ENCODE measurements at regions not wholly inside any gene's neighbourhood (a gene's known extent, or its start where the extent isn't known, plus 50 kb on each side); places are given as distances from the start of the nearest gene placed in this dataset.

DNA sequence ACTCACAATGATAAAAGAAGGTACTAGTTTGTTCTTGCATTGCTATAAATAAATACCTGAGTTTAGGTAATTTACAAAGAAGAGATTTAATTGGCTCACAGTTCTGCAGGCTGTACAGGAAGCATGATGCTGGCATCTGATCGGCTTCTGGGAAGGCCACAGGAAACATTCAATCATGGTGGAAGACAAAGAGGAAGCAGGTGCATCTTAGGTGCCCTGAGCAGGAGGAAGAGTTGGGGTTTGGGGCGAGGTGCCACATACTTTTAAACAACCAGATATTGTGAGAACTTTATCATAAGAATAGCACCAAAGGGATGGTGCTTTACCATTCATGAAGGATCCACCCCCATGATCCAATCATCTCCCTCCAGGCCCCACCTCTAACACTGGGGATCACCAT, 752.6 kb upstream of the FLRT2 start:
- H3K27me3 ChIP-seq (ENCODE audit: control insufficient read depth in 1 of 2, insufficient read depth in 2 of 2, low read length in 2 of 2) = no peaks in the 10 kb centered on the region
- peaks cover 4 to 9% of the 10 kb centered on the region in 2 experiments for H3K9me3 ChIP-seq (ENCODE audit: control insufficient read depth in 1 of 2, insufficient read depth in 1 of 2, low read length in 2 of 2)
- ChIA-PET POLR2A (no interaction called here), CTCF (no interaction called here)
- no peaks in the 10 kb centered on the region for H3K4me1 ChIP-seq (ENCODE audit: insufficient read depth, low read length)
- Mint-ChIP-seq H3K36me3 (ENCODE audit: low read depth) (no peaks in the 10 kb centered on the region), H3K4me3 (no peak overlapping the region), H3K27ac (no peak overlapping the region), H3K9me3 (peaks cover 22% of the 10 kb centered on the region), H3K27me3 (no peaks in the 10 kb centered on the region), H3K4me1 (ENCODE audit: low read depth) (no peaks in the 10 kb centered on the region)
- intact Hi-C loops (cut with DNase I, micrococcal nuclease) = no loop called here
- H3K27ac ChIP-seq (ENCODE audit: low read depth in 1 of 2, low read length in 2 of 2) = no peak overlapping the region
- no peak for DNase-seq
- no peaks in the 10 kb centered on the region for H3K36me3 ChIP-seq (ENCODE audit: insufficient read depth, low read length)
- H3K4me3 ChIP-seq (ENCODE audit: low read length) = no peak overlapping the region
- no peak for TF ChIP-seq CTCF (IDR thresholded peaks at IDR 0.05)
- ATAC-seq (ENCODE audit: poor library complexity) = no peak

- CTCF ChIA-PET = no interaction called here
These were observed 747.0 kb upstream of the FLRT2 start for GRCh38 chr14:84782902-84783301.

DNA sequence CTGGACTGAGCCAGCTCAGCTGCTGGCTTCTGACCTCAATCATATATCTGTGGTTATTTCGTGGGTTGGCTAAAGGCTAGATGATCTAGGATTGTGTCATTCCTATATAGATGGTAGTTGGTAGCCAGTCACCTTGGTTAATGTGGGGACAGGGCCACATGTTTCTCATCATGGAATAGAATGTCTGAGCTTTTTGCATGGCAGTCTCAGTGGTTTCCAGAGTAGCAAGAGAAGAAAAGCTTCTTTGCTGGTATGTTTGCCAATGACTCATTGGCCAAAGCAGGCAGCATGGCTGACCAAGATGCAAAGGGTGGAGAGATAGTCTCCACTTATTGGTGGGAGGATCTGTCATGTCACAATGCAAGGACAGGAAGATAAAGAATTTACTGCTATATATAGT, 746.4 kb upstream of the FLRT2 start:
- no peak for TF ChIP-seq CTCF (IDR thresholded peaks at IDR 0.05)
- H3K27ac Mint-ChIP-seq = no peak overlapping the region
- intact Hi-C loops (cut with DNase I, micrococcal nuclease) = no loop called here
- Histone ChIP-seq H3K4me1 (ENCODE audit: insufficient read depth, low read length) (no peaks in the 10 kb centered on the region), H3K36me3 (ENCODE audit: insufficient read depth, low read length) (no peaks in the 10 kb centered on the region), H3K27ac (ENCODE audit: low read depth in 1 of 2, low read length in 2 of 2) (no peak overlapping the region), H3K4me3 (ENCODE audit: low read length) (no peak overlapping the region), H3K27me3 (ENCODE audit: control insufficient read depth in 1 of 2, insufficient read depth in 2 of 2, low read length in 2 of 2) (no peaks in the 10 kb centered on the region), H3K9me3 (ENCODE audit: control insufficient read depth in 1 of 2, insufficient read depth in 1 of 2, low read length in 2 of 2) (peaks cover 0 to 3% of the 10 kb centered on the region in 2 experiments)
- ATAC-seq (ENCODE audit: poor library complexity) (no peak), DNase-seq (no peak)
- H3K4me3 Mint-ChIP-seq = no peak overlapping the region
- ChIA-PET CTCF (no interaction called here), POLR2A (no interaction called here)
- H3K4me1 Mint-ChIP-seq (ENCODE audit: low read depth) = no peaks in the 10 kb centered on the region
- H3K27me3 Mint-ChIP-seq = no peaks in the 10 kb centered on the region
- no peaks in the 10 kb centered on the region for H3K36me3 Mint-ChIP-seq (ENCODE audit: low read depth)
- H3K9me3 Mint-ChIP-seq = peaks cover 16% of the 10 kb centered on the region

More at GRCh38 chr14:84782902-84783301, 747.0 kb upstream of the FLRT2 start:
- Histone ChIP-seq H3K36me3 (ENCODE audit: insufficient read depth, low read length) (no peaks in the 10 kb centered on the region), H3K27me3 (ENCODE audit: control insufficient read depth in 1 of 2, insufficient read depth in 2 of 2, low read length in 2 of 2) (no peaks in the 10 kb centered on the region), H3K4me1 (ENCODE audit: insufficient read depth, low read length) (no peaks in the 10 kb centered on the region), H3K4me3 (ENCODE audit: low read length) (no peak overlapping the region), H3K27ac (ENCODE audit: low read depth in 1 of 2, low read length in 2 of 2) (no peak overlapping the region), H3K9me3 (ENCODE audit: control insufficient read depth in 1 of 2, insufficient read depth in 1 of 2, low read length in 2 of 2) (peaks cover 0 to 2% of the 10 kb centered on the region in 2 experiments)
- no peaks in the 10 kb centered on the region for H3K36me3 Mint-ChIP-seq (ENCODE audit: low read depth)
- POLR2A ChIA-PET = no interaction called here
- H3K4me3 Mint-ChIP-seq = no peak overlapping the region
- intact Hi-C loops (cut with DNase I, micrococcal nuclease) = no loop called here
- no peak overlapping the region for H3K27ac Mint-ChIP-seq
- ATAC-seq (ENCODE audit: poor library complexity) = no peak
- H3K27me3 Mint-ChIP-seq = no peaks in the 10 kb centered on the region
- no peaks in the 10 kb centered on the region for H3K4me1 Mint-ChIP-seq (ENCODE audit: low read depth)
- DNase-seq = no peak
- peaks cover 16% of the 10 kb centered on the region for H3K9me3 Mint-ChIP-seq
- TF ChIP-seq CTCF (IDR thresholded peaks at IDR 0.05) = no peak

All from CD4-positive, alpha-beta T cell (primary cell).